K562 (cell line): ENCODE measurements at regions not wholly inside any gene's neighbourhood (a gene's known extent, or its start where the extent isn't known, plus 50 kb on each side); places are given as distances from the start of the nearest gene placed in this dataset.

Experiments used
- ATAC-seq: fragments of 200-7000 bp; cut with Tn5 transposase; 3 replicates; pipeline ENCODE4 v1.9.1; 2020; ENCODE audit warnings: moderate library complexity
- BruUV-seq: library from RNA; stranded (reverse); fragments of 400-500 nt; replicated peaks from 2 replicates; lab custom pipeline; 2021; lab: Mats Ljungman, UMichigan
- CTCF ChIA-PET: fragments of 300-600 bp; formaldehyde crosslinking; extraction: SDS; loops from one replicate; lab custom pipeline; 2021; ENCODE audit warnings: low intra/inter-chr PET ratio; lab: Yijun Ruan, JAX
- POLR2A ChIA-PET: fragments of 300-600, 350-650 bp; sonication (Branson Sonifier 250); formaldehyde crosslinking; extraction: SDS; loops from one replicate; lab custom pipeline; 2021; ENCODE audit warnings: antibody characterized with exemption, inconsistent platforms; lab: Yijun Ruan, JAX
- DNase-seq, 4 experiments: peaks; one replicate each; pipeline versions ENCODE4 v3.0.0 to v3.0.0-alpha.2; 2011 to 2018; ENCODE audit warnings: low spot score in 3 of 4, mixed read lengths in 3 of 4; ENCODE audit errors: extremely low read depth in 1 of 4
- FAIRE-seq: peaks from 2 replicates; lab custom pipeline; 2011; peaks lifted over from hg19 to GRCh38; lab: Jason Lieb, UNC
- H2AFZ ChIP-seq: 2 replicates; pipeline ENCODE4 v1.6.0; 2011; ENCODE audit warnings: low read depth, low read length, control low read depth, inconsistent platforms
- H3K27ac ChIP-seq: fragments of 200-600 bp; 3 replicates; pipeline ENCODE4 v1.8.0; 2011; ENCODE audit warnings: low read depth, mild to moderate bottlenecking, control low read depth, inconsistent platforms, low read length, moderate library complexity, mixed read lengths; ENCODE audit errors: extremely low read depth
- H3K27me3 ChIP-seq, 2 experiments: fragments of 300-600 bp in 1 of 2; 2 replicates in 1 of 2; 3 replicates in 1 of 2; pipeline versions ENCODE4 v1.6.0 to v1.8.0; 2011; ENCODE audit warnings: inconsistent platforms in 2 of 2, low read length in 2 of 2, mild to moderate bottlenecking in 1 of 2, mixed read lengths in 1 of 2, moderate library complexity in 1 of 2; ENCODE audit not compliant: control insufficient read depth in 2 of 2, insufficient read depth in 2 of 2
- H3K36me3 ChIP-seq: fragments of 300-600 bp; 3 replicates; pipeline ENCODE4 v1.8.0; 2011; ENCODE audit warnings: mild to moderate bottlenecking, low read length, inconsistent platforms; ENCODE audit not compliant: control insufficient read depth, insufficient read depth
- H3K4me1 ChIP-seq, 2 experiments: fragments of 200-600 bp in 1 of 2; replicated peaks in 1 of 2; 2 replicates in 1 of 2; 3 replicates in 1 of 2; pipeline versions ENCODE4 v1.5.1 to v1.8.0; 2011; ENCODE audit warnings: inconsistent platforms in 2 of 2, low read length in 2 of 2, mild to moderate bottlenecking in 1 of 2, mixed read lengths in 1 of 2, moderate library complexity in 1 of 2; ENCODE audit not compliant: control insufficient read depth in 2 of 2, insufficient read depth in 2 of 2
- H3K4me2 ChIP-seq: 2 replicates; pipeline ENCODE4 v1.6.1; 2011; ENCODE audit warnings: low read length, control low read depth, inconsistent platforms, mixed read lengths; ENCODE audit not compliant: insufficient read depth
- H3K4me3 ChIP-seq: fragments of 200-600 bp; sonication (generic), shearing (Covaris generic); 2 replicates; pipeline ENCODE4 v1.5.1; 2016; ENCODE audit warnings: control low read depth, inconsistent platforms
- H3K79me2 ChIP-seq: fragments of 200-600 bp; 3 replicates; pipeline ENCODE4 v1.8.0; 2011; ENCODE audit warnings: low read length, inconsistent platforms; ENCODE audit not compliant: control insufficient read depth, insufficient read depth
- H3K9ac ChIP-seq, 2 experiments: 2 replicates each; pipeline versions ENCODE4 v1.6.0 to v1.6.1; 2011; ENCODE audit warnings: low read depth in 2 of 2, low read length in 2 of 2, control low read depth in 1 of 2, inconsistent platforms in 1 of 2, mild to moderate bottlenecking in 1 of 2, mixed read lengths in 1 of 2; ENCODE audit not compliant: insufficient read depth in 1 of 2
- H3K9me1 ChIP-seq: one replicate; pipeline ENCODE4 v1.6.0; 2011; ENCODE audit warnings: inconsistent platforms, mild to moderate bottlenecking, low read length, moderate library complexity; ENCODE audit not compliant: control insufficient read depth, insufficient read depth
- H3K9me3 ChIP-seq: replicated peaks from 2 replicates; pipeline ENCODE4 v1.5.1; 2011; ENCODE audit warnings: low read depth, low read length, inconsistent platforms; ENCODE audit not compliant: control insufficient read depth, insufficient read depth
- H4K20me1 ChIP-seq: replicated peaks from 2 replicates; pipeline ENCODE4 v1.6.1; 2011; ENCODE audit warnings: low read length, inconsistent platforms, mixed read lengths; ENCODE audit not compliant: control insufficient read depth, insufficient read depth
- CAMTA2 ChIP-seq: fragments of 250-450 bp; sonication (Bioruptor Pico); conservative IDR thresholded peaks from 2 replicates; pipeline ENCODE4 v1.5.1; 2022
- EGR1 ChIP-seq: fragments of 450-650 bp; conservative IDR thresholded peaks from 2 replicates; pipeline ENCODE4 v1.6.1; 2017; ENCODE audit warnings: mild to moderate bottlenecking
- KAT2B ChIP-seq: IDR thresholded peaks from one replicate; pipeline ENCODE4 v1.6.1; 2012; ENCODE audit warnings: low read depth, mild to moderate bottlenecking, control low read depth, inconsistent platforms, low read length, moderate library complexity
- MEF2A ChIP-seq: IDR thresholded peaks from 2 replicates; pipeline ENCODE4 v1.6.1; 2011; ENCODE audit warnings: low read depth, mild to moderate bottlenecking, low read length, moderate library complexity; ENCODE audit not compliant: control insufficient read depth
- MEF2D ChIP-seq: conservative IDR thresholded peaks from 2 replicates; pipeline ENCODE4 v1.6.1; 2016; ENCODE audit warnings: low read depth, missing genetic modification characterization, missing compliant biosample characterization
- MTA3 ChIP-seq: fragments of 450-650 bp; formaldehyde crosslinking; IDR thresholded peaks from 2 replicates; pipeline ENCODE4 v1.6.1; 2017; ENCODE audit warnings: mild to moderate bottlenecking, borderline replicate concordance
- MYBL2 ChIP-seq, 2 experiments: fragments of 450-650 bp in 1 of 2; sonication (generic) in 1 of 2; formaldehyde crosslinking in 1 of 2; IDR thresholded peaks; 2 replicates each; pipeline versions ENCODE4 v1.6.1 to v1.8.1; 2017 to 2022; ENCODE audit warnings: borderline replicate concordance in 1 of 2, inconsistent platforms in 1 of 2, low read depth in 1 of 2, mild to moderate bottlenecking in 1 of 2, missing genetic modification reagents in 1 of 2, moderate library complexity in 1 of 2
- SRSF1 ChIP-seq: fragments of 200-400 bp; formaldehyde crosslinking; IDR thresholded peaks from 2 replicates; pipeline ENCODE4 v1.6.1; 2017; ENCODE audit warnings: mild to moderate bottlenecking, low read depth, low read length, moderate library complexity
- ZNF589 ChIP-seq: fragments of 200-800 bp; sonication (Bioruptor generic); IDR thresholded peaks from 2 replicates; pipeline ENCODE4 v1.6.1; 2016; ENCODE audit warnings: low read depth, missing genetic modification characterization, missing compliant biosample characterization
- WGBS: fragments of 100-300 bp; shearing (Covaris generic); methylation state at CpG from one replicate; pipeline ENCODE4 v1.1.6; 2016; ENCODE audit warnings: low coverage, mixed read lengths; ENCODE audit not compliant: insufficient coverage; ENCODE audit errors: missing lambda C conversion rate; 5-methylcytosine and 5-hydroxymethylcytosine counted together
- in situ Hi-C: fragments of 300-500 bp; cut with MboI; formaldehyde crosslinking; loops from 4 replicates; pipeline ENCODE4 v1.15.0; 2018; ENCODE audit warnings: inconsistent platforms, mixed read lengths
- intact Hi-C: fragments of 100-400 bp; cut with micrococcal nuclease; formaldehyde crosslinking; loops from 2 replicates; pipeline ENCODE4 v1.14.2; 2022

- WGBS: 0% methylated on average over 6 of the region's 6 CpGs
- in situ Hi-C loops: no loop called here
- POLR2A ChIA-PET: no interaction called here
- no peaks in the 10 kb centered on the region for H3K9me3 ChIP-seq
- TF ChIP-seq EGR1 (no peak), ZNF589 (CRISPR knock-in tag) (no peak), SRSF1 (no peak), CAMTA2 (CRISPR knock-in tag) (no peak), MEF2A (no peak), MYBL2 (IDR thresholded peaks at IDR 0.05; ENCODE audit: low read depth) (no peak), MYBL2 (CRISPR knock-in tag; IDR thresholded peaks at IDR 0.05; ENCODE audit: borderline replicate concordance) (no peak), KAT2B (no peak), MTA3 (no peak), MEF2D (tag) (no peak)
- TF ChIP-seq, all 486 proteins: peak for 0
- Histone ChIP-seq H3K4me3 (no peak overlapping the region), H4K20me1 (no peaks in the 10 kb centered on the region), H3K79me2 (no peaks in the 10 kb centered on the region), H3K27ac (no peak overlapping the region), H3K36me3 (no peaks in the 10 kb centered on the region), H3K4me2 (no peak overlapping the region), H3K27me3 (no peaks in the 10 kb centered on the region), H3K9ac (no peak overlapping the region), H3K4me1 (no peaks in the 10 kb centered on the region), H3K9me1 (no peaks in the 10 kb centered on the region), H2AFZ (no peak overlapping the region)
- intact Hi-C loops: no loop called here
- DNase-seq (no peak), ATAC-seq (no peak), FAIRE-seq (no peak)
- CTCF ChIA-PET: no interaction called here
- no TSS peak for BruUV-seq
Measured at GRCh38 chr2:160967523-160967922, 192.7 kb upstream of the TANK start.
